GM21825 (cell line): ENCODE measurements at regions not wholly inside any gene's neighbourhood (a gene's known extent, or its start where the extent isn't known, plus 50 kb on each side); places are given as distances from the start of the nearest gene placed in this dataset.

Source experiments
- ATAC-seq: cut with Tn5 transposase; IDR thresholded peaks from one replicate; pipeline ENCODE4 v1.9.1; 2021; ENCODE audit warnings: mild to moderate bottlenecking, moderate library complexity; ENCODE audit not compliant: unreplicated experiment

GRCh38 chr4:18840481-18840880 is 818.9 kb upstream of the LCORL start:
- ATAC-seq, result no peak

DNA sequence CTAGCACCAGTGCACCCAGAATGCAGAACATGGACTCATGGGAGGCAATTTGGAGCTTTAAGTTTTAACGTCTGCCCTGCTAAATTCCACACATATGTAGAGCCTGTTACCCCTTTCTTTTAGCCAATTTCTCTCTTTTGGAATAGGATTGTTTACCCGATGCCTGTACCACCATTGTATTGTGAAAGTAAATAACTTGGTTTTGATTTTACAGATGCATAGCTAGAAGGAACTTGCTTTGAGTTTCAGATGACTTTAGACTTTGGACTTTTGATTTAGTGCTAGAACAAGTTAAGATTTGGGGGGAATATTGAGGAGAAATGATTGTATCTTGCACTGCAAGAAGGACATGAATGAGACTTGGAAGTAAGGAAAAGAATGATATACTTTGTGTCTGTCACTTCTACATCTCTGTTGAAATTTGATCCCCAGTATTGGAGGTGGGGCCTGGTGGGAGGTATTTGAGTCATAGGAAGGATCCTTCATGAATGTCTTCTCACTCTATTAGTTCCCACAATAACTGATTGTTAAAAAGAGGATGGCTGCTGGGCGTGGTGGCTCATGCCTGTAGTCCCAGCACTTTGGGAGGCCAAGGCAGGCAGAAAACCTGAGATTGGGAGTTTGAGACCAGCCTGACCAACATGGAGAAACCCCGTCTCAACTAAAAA is 794.8 kb upstream of the LCORL start:
- ATAC-seq, result no peak

- ATAC-seq, result no peak
These were observed 794.2 kb upstream of the LCORL start for GRCh38 chr4:18815779-18816173.

GRCh38 chr4:18815081-18815778 is 793.7 kb upstream of the LCORL start:
- ATAC-seq, result no peak

GRCh38 chr4:18813771-18814170 is 792.2 kb upstream of the LCORL start:
- ATAC-seq, result no peak

DNA sequence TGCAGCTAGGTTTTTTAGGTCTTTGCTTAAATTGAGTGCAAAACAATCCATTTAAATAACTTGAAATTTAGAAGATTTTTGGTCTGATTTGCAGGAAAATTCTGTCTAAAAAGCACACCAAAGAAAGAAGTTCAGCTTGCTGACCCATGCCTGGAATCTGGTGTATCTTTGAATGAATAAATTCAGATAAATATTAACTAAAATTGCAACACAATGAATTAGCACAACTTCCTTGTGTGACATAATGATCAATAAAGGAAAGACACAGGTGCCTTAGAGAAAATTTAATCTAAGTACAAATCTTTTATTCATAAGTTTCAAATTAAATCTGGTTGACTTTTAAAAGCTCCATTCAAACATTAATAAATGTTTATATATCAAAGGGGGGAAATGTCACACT is 791.5 kb upstream of the LCORL start:
- ATAC-seq, result no peak

DNA sequence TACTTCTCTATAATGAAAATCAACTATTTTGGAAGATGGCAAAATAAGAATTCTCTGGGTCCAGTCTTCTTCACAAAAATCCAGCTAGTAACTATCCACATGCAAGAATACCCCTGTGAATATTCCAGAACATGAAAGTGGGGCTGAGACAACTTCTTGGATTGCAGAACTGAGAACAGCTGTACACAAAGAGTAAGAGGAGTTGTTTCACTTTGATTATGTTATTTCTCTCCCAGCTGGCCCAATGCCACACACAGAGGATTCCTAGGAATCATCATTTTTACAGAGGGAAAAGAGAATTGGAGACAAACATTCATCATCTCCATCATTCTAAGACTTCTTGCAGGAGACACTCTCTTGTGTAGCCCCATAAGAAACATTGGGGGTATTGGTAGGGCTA is 782.2 kb upstream of the LCORL start:
- no peak for ATAC-seq

DNA sequence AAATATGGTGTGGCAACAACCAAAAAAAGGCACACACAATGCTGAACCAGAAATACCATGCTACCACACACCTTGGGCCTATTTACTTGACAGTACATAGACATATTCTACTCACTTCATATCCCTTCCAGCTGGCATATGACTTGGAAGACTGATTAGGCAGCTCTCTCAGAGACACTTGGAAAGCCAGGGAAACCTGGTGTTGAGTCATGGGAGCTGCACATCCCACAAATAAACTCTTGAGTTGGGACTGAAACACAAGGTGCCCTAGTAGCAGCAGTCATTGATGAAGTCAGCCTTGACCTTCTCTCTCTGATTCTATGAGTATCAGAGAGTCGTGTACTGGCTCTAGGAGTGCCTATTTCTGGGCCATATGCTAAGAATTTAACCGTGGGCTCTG is 776.6 kb upstream of the LCORL start:
- ATAC-seq, result no peak

DNA sequence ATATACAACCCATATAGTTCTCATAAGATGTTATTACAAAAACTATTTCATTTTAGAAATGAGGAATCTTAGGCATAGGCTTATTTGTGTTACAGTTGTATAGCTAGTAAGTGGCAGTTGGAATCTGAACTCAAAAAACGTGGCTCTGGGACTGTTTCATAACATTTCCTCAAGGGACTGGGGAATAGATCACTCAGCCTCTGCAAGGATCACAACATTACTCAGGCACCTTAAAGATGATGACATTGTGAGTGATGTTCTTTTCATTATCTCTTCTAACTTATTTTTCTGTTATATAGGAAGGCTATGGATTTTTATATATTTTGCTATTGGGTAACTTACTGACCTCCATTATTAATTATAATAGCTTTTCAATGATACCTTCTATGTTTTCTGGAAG is 774.2 kb upstream of the LCORL start:
- no peak for ATAC-seq

DNA sequence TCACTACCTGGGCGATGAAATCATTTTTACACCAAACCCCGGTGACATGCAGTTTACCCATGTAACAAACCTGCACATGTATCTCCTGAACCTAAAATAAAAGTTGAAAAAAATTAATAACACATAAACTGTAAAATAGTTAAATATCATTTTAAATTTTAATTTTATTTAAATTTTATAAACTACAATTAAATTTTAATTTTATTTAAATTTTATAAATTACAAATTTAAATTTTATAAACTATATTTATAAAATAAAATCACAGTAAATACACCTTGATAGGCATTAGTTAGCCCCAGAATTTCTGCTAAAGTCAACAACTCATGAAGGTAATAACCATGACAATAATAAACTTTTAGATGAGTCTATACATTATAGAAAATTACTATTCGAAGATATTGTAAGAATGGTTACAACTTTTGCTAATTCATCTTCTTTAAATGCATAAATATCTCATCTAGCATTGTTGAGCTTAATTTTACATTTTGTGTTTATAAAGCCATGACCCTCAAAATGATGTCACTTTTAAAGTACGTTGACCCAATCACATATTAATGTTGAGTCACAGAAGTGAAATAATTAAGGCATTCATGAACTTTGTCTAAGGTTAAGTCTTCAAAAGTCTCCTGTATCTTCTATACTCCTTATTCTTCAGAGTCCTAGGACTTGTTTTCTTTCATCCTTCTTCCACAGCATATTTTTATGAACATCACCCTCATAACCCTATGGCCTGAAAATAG is 755.8 kb upstream of the LCORL start:
- ATAC-seq, result no peak

DNA sequence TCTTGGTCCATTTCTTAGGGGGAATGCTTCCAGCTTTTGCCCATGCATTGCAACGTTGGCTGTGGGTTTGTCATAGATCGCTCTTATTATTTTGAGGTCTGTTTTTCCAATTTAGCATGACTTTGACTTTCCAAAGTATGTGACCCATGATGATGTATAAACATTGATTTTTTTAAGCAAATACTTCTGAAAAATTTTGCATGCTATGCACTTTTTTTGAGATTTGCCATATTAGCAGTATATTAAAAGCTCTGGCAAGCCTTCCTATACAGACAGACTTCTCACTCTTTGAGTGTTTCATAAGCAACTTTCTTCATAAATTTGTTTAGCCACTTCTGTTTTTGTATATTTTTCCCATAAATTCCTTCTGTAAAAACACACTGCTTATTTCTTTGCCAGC is 746.4 kb upstream of the LCORL start:
- ATAC-seq, result no peak

DNA sequence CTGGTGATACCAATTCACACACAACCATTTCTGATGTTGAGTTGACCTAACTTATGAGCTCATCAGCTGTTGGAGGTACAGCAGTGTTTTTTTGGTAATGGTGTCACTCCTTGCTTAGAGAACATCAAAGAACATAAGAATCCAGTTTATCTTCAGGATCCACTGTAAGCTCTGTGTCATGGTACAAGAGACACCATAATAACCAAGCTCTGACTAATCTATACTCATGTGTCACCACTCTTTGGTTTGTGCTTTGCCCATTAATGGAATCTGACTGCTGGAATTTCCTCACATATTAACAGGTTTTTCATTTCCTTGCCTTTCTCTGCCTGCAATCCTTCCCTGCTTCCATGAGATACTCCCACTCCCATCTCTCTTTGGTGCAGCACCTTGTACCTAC is 735.1 kb upstream of the LCORL start:
- no peak for ATAC-seq

GRCh38 chr4:18754180-18754579 is 732.6 kb upstream of the LCORL start:
- no peak for ATAC-seq

- no peak for ATAC-seq
These were observed 729.5 kb upstream of the LCORL start for GRCh38 chr4:18751083-18751482.

DNA sequence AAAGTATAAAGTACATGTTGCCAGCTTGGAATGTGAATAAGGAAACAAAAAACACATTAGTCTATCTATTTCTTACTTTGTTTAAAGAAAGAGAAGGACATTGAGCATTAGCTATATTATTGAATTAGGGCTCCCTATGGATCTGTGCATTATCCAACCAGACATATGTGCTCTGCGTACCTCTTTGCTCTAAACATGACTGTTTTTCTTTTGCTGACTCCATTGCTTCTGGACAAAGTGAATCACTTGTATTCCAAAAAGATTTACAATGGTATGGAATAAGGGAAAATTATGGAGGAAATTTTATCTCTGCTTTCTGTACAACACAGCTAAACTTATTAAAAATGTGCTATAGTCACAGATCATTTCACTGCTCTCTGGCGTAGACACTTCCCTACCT is 727.8 kb upstream of the LCORL start:
- ATAC-seq, result no peak

- ATAC-seq, result no peak
These were observed 715.0 kb upstream of the LCORL start for GRCh38 chr4:18736551-18736950.

DNA sequence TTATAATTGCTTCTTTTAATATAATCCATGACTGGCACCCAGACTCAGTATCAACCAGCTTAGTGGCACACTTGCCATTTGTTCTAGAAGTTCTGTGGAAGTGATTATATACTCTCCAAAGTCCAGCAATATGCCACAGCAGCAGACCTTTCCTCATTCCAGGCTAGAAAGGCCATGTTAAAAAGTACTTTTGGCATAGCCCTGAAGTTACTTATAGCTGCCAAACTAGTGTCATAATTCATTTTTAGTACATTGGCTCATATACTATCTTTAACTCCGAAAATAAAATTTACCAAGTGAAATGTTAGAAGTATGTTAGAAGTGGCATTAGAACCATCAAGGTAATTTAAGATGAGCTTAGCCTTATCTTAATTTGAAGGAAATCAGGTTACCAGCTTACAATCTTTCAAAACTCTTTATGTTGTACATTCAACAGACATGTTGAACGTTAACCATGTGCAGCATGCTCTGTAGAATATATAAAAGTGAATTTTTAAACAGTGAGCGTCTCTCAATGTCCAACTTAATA is 714.2 kb upstream of the LCORL start:
- ATAC-seq, result no peak

- ATAC-seq, result no peak
These were observed 712.9 kb upstream of the LCORL start for GRCh38 chr4:18734405-18734804.

DNA sequence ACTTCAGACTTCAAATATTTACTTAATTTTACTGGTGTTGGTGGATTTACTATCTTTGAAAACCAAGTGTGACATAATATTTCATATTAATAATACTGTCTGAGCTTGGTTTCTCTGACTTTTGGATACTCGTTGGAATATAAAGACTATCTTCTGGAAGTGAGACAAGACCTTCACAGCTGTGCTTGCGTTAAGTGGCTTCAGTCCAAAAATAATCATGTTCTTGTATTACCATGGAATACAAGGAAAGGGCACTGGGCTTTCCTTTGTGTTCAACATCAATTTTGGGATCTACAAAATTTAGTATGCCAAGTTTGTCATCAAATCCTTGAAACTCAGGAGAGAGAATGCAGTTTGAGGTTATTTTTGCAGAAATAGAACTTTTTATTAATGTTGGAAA is 712.4 kb upstream of the LCORL start:
- no peak for ATAC-seq

DNA sequence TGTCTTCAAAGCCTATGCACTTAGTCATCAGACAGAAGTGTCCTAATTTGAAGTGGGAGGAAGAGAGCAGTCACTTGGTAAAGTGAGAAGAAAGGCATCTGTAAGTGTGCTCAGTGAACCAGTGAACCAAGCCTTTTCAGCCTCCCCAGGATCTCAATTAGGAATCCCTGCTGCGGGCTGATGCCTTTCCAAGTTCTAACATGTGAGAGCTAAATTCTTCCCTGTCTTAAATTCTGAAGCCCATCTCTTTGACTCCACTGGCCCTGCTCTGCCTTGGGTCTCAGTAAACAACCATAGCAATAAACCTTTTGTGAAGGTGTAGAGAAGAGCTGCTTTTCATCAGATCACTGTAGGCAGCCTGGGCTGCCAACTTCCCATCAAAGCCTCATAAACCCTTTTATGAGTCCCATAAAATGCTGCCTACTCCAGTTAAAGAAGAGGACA is 701.2 kb upstream of the LCORL start:
- ATAC-seq, result no peak

DNA sequence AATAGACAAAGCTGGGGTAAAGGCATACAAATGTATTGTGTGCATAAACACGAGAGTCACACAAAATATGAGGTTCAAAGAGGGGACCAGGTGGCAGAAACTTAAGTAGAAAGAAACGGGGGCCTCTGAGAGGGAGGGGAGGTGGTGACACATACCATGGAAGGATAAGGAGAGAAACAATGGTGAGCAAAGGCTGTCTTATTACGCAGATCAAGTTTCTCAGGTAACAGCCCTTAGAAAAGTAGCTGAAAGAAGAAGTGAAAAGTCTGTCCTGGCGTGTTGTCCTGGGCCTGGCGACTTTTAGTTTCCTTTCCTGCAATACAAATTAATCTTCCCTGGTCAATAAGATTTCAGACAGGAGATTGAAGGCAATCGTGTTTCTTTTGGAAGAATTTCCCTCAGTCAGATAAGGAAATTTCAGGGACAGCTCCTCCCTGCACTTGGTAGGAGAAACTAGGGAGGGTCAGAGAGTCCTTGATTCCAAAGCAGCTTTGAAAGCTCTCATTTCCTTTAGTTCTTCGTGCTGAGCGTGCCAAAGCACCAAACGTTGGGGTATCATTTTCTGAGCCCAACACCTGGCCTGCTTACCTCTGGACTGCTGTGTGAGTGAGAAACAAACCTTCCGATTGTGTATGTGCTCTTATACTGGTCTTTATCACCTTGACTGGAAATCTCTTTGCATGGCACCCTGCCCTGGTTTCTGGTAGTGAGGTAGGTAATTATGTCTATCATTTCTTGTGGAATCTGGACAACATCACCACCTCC is 676.7 kb upstream of the LCORL start:
- ATAC-seq, result no peak
